KMS-11 (cell line): ENCODE measurements at regions not wholly inside any gene's neighbourhood (a gene's known extent, or its start where the extent isn't known, plus 50 kb on each side); places are given as distances from the start of the nearest gene placed in this dataset.

Experiments used
- H2AFZ ChIP-seq: fragments of 200-600 bp; sonication (generic); 2 replicates; pipeline ENCODE4 v1.6.1; 2016; ENCODE audit warnings: antibody characterized with exemption, mixed run types, low read depth
- H3K27ac ChIP-seq: fragments of 200-600 bp; sonication (generic); 2 replicates; pipeline ENCODE4 v1.6.1; 2016; ENCODE audit warnings: mild to moderate bottlenecking, mixed run types
- H3K27me3 ChIP-seq: fragments of 200-600 bp; sonication (generic); 2 replicates; pipeline ENCODE4 v1.6.1; 2017; ENCODE audit warnings: mild to moderate bottlenecking, low read depth, mixed run types, moderate library complexity; ENCODE audit not compliant: insufficient read depth
- H3K36me3 ChIP-seq: fragments of 200-600 bp; sonication (generic); 2 replicates; pipeline ENCODE4 v1.6.1; 2017; ENCODE audit warnings: mild to moderate bottlenecking, mixed run types; ENCODE audit not compliant: insufficient read depth
- H3K4me1 ChIP-seq: fragments of 200-600 bp; sonication (generic); 2 replicates; pipeline ENCODE4 v1.6.1; 2016; ENCODE audit warnings: mild to moderate bottlenecking, low read depth, mixed run types; ENCODE audit not compliant: poor library complexity, severe bottlenecking
- H3K4me2 ChIP-seq: fragments of 200-600 bp; sonication (generic); 2 replicates; pipeline ENCODE4 v1.7.0; 2016; ENCODE audit warnings: mild to moderate bottlenecking, mixed run types
- H3K4me3 ChIP-seq: fragments of 200-600 bp; sonication (generic); IDR thresholded peaks from 2 replicates; pipeline ENCODE4 v1.6.1; 2017; ENCODE audit warnings: low read depth, low read length, mixed read lengths; ENCODE audit not compliant: insufficient read depth
- H3K79me2 ChIP-seq: fragments of 200-600 bp; sonication (generic); 2 replicates; pipeline ENCODE4 v1.6.1; 2016; ENCODE audit warnings: low read depth, mixed run types; ENCODE audit not compliant: insufficient read depth
- H3K9ac ChIP-seq: fragments of 200-600 bp; sonication (generic); 2 replicates; pipeline ENCODE4 v1.6.1; 2016; ENCODE audit warnings: mild to moderate bottlenecking, mixed run types
- H4K20me1 ChIP-seq: fragments of 200-600 bp; sonication (generic); 2 replicates; pipeline ENCODE4 v1.6.1; 2016; ENCODE audit warnings: mild to moderate bottlenecking, mixed run types; ENCODE audit not compliant: insufficient read depth
- TF ChIP-seq, protein P1 (sequence below): fragments of 200-600 bp; sonication (generic); conservative IDR thresholded peaks from 2 replicates; pipeline ENCODE4 v1.6.1; 2017; ENCODE audit warnings: low read depth, mild to moderate bottlenecking, antibody characterized with exemption, low read length, moderate library complexity, mixed read lengths

DNA sequence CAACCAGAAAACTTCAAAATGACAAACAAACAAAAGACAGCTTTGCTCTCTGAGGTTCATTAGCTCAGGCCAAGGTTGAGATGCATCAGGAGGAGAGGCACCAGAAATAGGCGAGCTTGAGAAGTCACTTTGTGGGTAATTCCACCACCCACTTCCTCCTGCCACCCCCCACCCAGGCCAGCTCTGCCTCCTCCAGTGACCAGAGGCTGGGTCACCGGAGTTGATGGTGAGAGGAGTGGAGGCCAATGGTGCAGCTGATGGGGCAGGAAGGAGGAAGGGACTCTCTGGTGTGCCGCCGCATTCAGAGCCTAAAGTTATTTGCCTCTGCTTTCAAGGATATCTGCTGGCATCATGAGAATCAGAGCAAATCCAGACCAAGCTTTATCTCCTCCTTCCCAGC, 73.8 kb upstream of the ASTN2 start:
- H3K4me2 ChIP-seq = no peak overlapping the region
- no peaks in the 10 kb centered on the region for H3K27me3 ChIP-seq
- H3K79me2 ChIP-seq = no peaks in the 10 kb centered on the region
- H3K4me3 ChIP-seq = no peak overlapping the region
- TF ChIP-seq, protein P1, sequence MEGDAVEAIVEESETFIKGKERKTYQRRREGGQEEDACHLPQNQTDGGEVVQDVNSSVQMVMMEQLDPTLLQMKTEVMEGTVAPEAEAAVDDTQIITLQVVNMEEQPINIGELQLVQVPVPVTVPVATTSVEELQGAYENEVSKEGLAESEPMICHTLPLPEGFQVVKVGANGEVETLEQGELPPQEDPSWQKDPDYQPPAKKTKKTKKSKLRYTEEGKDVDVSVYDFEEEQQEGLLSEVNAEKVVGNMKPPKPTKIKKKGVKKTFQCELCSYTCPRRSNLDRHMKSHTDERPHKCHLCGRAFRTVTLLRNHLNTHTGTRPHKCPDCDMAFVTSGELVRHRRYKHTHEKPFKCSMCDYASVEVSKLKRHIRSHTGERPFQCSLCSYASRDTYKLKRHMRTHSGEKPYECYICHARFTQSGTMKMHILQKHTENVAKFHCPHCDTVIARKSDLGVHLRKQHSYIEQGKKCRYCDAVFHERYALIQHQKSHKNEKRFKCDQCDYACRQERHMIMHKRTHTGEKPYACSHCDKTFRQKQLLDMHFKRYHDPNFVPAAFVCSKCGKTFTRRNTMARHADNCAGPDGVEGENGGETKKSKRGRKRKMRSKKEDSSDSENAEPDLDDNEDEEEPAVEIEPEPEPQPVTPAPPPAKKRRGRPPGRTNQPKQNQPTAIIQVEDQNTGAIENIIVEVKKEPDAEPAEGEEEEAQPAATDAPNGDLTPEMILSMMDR = no peak
- peaks cover 9% of the 10 kb centered on the region for H3K4me1 ChIP-seq
- no peak overlapping the region for H2AFZ ChIP-seq
- no peaks in the 10 kb centered on the region for H4K20me1 ChIP-seq
- H3K9ac ChIP-seq = no peak overlapping the region
- H3K27ac ChIP-seq = no peak overlapping the region
- H3K36me3 ChIP-seq = no peaks in the 10 kb centered on the region

DNA sequence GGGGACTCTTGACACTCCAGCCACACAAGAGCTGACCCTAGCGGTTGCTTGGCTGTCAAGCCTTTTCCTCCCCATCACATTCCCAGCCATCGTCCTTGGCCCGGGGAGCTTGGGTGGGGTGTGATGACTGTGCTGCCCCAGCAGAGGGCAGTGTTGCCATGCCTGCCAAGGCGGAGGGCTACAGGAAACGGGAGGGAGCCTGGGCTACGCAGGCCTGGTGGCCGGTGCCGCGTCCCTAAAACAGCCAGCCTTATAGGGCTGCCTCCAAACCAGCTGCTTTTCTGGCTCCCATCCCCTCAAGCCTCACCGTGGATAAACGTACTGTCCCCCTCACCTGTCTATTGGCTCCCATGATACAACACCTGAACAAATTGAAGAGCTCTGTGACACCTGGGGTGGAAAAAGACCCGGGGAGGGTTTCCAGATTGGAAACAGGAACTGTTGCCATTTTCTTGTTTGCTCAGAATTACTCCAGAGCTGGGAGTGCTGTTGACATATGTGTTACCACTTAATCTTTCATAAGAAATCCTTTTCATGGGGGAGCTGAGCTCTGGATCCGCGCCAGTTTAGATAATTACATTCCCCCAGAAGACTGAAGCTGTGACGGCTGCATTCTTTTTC, 72.8 kb upstream of the ASTN2 start:
- no peaks in the 10 kb centered on the region for H3K27me3 ChIP-seq
- H2AFZ ChIP-seq = peak overlapping the region; percentile 94
- H3K4me3 ChIP-seq = no peak overlapping the region
- H3K79me2 ChIP-seq = no peaks in the 10 kb centered on the region
- H3K9ac ChIP-seq = no peak overlapping the region
- H3K4me2 ChIP-seq = peak overlapping the region; percentile 54; the same call in 1 of the 2 replicates
- TF ChIP-seq, protein P1 = peak; percentile 95
- no peak overlapping the region for H3K27ac ChIP-seq
- H3K4me1 ChIP-seq = peaks cover 9% of the 10 kb centered on the region
- H4K20me1 ChIP-seq = no peaks in the 10 kb centered on the region
- H3K36me3 ChIP-seq = no peaks in the 10 kb centered on the region

DNA sequence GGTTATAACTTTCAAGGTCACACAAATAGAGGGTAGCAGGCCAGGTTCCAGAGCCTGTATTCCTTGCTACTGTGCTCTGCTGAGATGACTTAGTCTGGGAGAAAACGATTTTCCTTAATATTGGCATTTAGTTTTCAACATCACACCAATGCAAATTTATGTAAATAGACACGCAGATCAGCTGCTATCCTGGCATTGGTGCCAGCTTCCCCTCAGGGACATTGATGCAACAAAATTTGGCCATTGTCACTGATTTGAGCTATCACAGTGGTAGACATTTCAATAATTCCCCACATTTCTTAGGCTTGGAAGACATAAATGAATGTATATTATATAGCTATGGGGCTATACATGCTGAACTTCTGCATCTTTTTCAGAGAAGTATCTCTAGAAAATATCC, 71.6 kb upstream of the ASTN2 start:
- Histone ChIP-seq H3K79me2 (no peaks in the 10 kb centered on the region), H3K4me1 (peaks cover 9% of the 10 kb centered on the region), H3K9ac (no peak overlapping the region), H3K4me3 (no peak overlapping the region), H3K27me3 (no peaks in the 10 kb centered on the region), H3K36me3 (no peaks in the 10 kb centered on the region), H3K4me2 (no peak overlapping the region), H3K27ac (no peak overlapping the region), H2AFZ (no peak overlapping the region), H4K20me1 (no peaks in the 10 kb centered on the region)
- TF ChIP-seq, protein P1 = no peak

DNA sequence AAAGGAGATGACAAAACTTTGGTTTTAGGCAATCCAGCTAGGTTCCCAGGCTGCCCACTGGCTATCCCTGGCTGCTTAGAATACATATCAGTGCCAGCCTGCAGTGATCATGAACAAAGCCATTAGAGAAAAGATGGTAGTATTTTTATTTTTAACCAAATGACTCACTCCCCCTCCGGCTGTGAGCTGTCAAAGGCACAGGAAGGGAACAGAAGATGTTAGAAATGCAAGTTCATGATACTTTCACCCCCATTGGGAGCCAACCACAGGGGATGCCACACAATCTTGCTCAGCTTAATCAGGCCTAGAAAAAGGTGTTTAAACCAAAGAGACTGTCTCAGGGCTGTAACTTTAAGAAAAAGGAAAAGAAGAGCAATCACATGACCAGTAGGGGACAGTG, 70.3 kb upstream of the ASTN2 start:
- TF ChIP-seq, protein P1 = no peak
- Histone ChIP-seq H4K20me1 (no peaks in the 10 kb centered on the region), H3K27me3 (no peaks in the 10 kb centered on the region), H3K4me1 (peaks cover 18% of the 10 kb centered on the region), H3K79me2 (no peaks in the 10 kb centered on the region), H2AFZ (no peak overlapping the region), H3K36me3 (no peaks in the 10 kb centered on the region), H3K9ac (no peak overlapping the region), H3K27ac (no peak overlapping the region), H3K4me2 (peak overlapping the region; percentile 13; the same call in 1 of the 2 replicates), H3K4me3 (no peak overlapping the region)
